ENCODE measurements at regions not wholly inside any gene's neighbourhood (a gene's known extent, or its start where the extent isn't known, plus 50 kb on each side); places are given as distances from the start of the nearest gene placed in this dataset.

DNA sequence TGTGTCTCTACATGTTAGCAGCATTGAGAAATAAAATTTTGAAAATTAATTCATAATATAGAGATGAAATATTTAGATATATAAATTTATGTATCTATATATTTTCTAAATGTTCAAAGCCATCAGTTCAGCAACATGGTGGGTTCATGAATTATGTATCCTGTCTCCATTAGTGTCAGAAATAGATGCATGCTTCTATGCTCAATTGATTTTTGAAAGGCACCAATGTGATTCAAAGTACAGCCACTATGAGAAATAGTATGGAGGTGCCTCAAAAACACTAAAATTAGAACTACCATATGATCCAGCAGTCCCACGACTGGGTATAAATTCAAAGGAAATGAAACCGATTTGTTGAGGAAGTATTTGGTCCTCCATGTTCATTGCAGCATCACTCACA lies 128.6 kb upstream of the SYN3 start:
- TF ChIP-seq CTCF (IDR thresholded peaks at IDR 0.05) (no peak), POLR2A (IDR thresholded peaks at IDR 0.05) (no peak)

All from adrenal gland (tissue), 5 donors.